ENCODE measurements at regions not wholly inside any gene's neighbourhood (a gene's known extent, or its start where the extent isn't known, plus 50 kb on each side); places are given as distances from the start of the nearest gene placed in this dataset.

- WGBS (ENCODE audit: insufficient coverage), result 84% methylated on average over 8 of the region's 13 CpGs
- H3K27ac Mint-ChIP-seq, result no peak overlapping the region
- no peaks in the 10 kb centered on the region for H3K79me2 ChIP-seq (ENCODE audit: insufficient read depth, low read length)
Measured at GRCh38 chr2:239516286-239516953, 115.6 kb upstream of the HDAC4 start.

More at GRCh38 chr2:239516286-239516953, 115.6 kb upstream of the HDAC4 start:
- Histone ChIP-seq H3K27ac (ENCODE audit: low read depth in 1 of 2, low read length in 2 of 2) (no peak overlapping the region), H3K36me3 (replicated peaks in 1 of 2; ENCODE audit: control insufficient read depth in 1 of 2, insufficient read depth in 2 of 2, low read length in 2 of 2) (no peaks in the 10 kb centered on the region), H3K4me2 (replicated peaks; ENCODE audit: extremely low read depth, low read length, poor library complexity, severe bottlenecking) (no peak overlapping the region), H2AFZ (ENCODE audit: insufficient read depth, low read depth, low read length, poor library complexity, severe bottlenecking) (no peak overlapping the region), H3K9ac (ENCODE audit: insufficient read depth, low read length, poor library complexity, severe bottlenecking) (no peak overlapping the region), H3K4me3 (replicated peaks in 1 of 3; ENCODE audit: low read depth in 2 of 3, low read length in 3 of 3) (no peak overlapping the region), H3K27me3 (ENCODE audit: control insufficient read depth in 2 of 2, insufficient read depth in 2 of 2, low read length in 2 of 2) (no peaks in the 10 kb centered on the region), H3K9me3 (replicated peaks in 1 of 2; ENCODE audit: control insufficient read depth in 1 of 2, insufficient read depth in 1 of 2, low read length in 2 of 2) (peaks cover 0 to 11% of the 10 kb centered on the region in 2 donors), H4K20me1 (ENCODE audit: insufficient read depth, low read length) (no peaks in the 10 kb centered on the region), H3K4me1 (ENCODE audit: control insufficient read depth in 1 of 2, insufficient read depth in 2 of 2, low read length in 2 of 2) (no peaks in the 10 kb centered on the region)
- Mint-ChIP-seq H3K36me3 (no peaks in the 10 kb centered on the region), H3K4me3 (no peak overlapping the region), H3K9me3 (peaks cover 3 to 17% (median 13%) of the 10 kb centered on the region in 7 donors), H3K27me3 (ENCODE audit: low read depth in 3 of 3) (peaks cover 5 to 6% (median 5%) of the 10 kb centered on the region in 3 donors), H3K4me1 (no peaks in the 10 kb centered on the region)
- TF ChIP-seq CTCF (IDR thresholded peaks at IDR 0.05), result no peak
- intact Hi-C loops (cut with micrococcal nuclease), result no loop called here
- no peak for DNase-seq
